H9 (cell line): ENCODE measurements at regions not wholly inside any gene's neighbourhood (a gene's known extent, or its start where the extent isn't known, plus 50 kb on each side); places are given as distances from the start of the nearest gene placed in this dataset.

Experiments
- DNase-seq: peaks from one replicate; pipeline ENCODE4 v3.0.0-alpha.2; 2017
- H2AFZ ChIP-seq: one replicate; pipeline ENCODE4 v1.6.1; 2013; ENCODE audit warnings: mild to moderate bottlenecking, low read length, control low read depth, moderate library complexity
- H2AK5ac ChIP-seq: 2 replicates; pipeline ENCODE4 v1.6.1; 2013; ENCODE audit warnings: low read length, control low read depth, mixed read lengths; ENCODE audit not compliant: insufficient read length
- H2BK120ac ChIP-seq: one replicate; pipeline ENCODE4 v1.6.1; 2013; ENCODE audit warnings: low read depth, mild to moderate bottlenecking, low read length, control low read depth, inconsistent platforms; ENCODE audit not compliant: poor library complexity, severe bottlenecking
- H2BK12ac ChIP-seq: 2 replicates; pipeline ENCODE4 v1.6.1; 2013; ENCODE audit warnings: low read length, control low read depth, mixed read lengths, low read depth; ENCODE audit not compliant: insufficient read length
- H2BK15ac ChIP-seq: 2 replicates; pipeline ENCODE4 v1.6.1; 2013; ENCODE audit warnings: low read depth, low read length, control low read depth
- H2BK20ac ChIP-seq: one replicate; pipeline ENCODE4 v1.6.1; 2013; ENCODE audit warnings: low read depth, mild to moderate bottlenecking, low read length, control low read depth, inconsistent platforms; ENCODE audit not compliant: poor library complexity, severe bottlenecking
- H2BK5ac ChIP-seq: 2 replicates; pipeline ENCODE4 v1.6.1; 2013; ENCODE audit warnings: low read length, control low read depth, mixed read lengths; ENCODE audit not compliant: insufficient read length
- H3K14ac ChIP-seq: 2 replicates; pipeline ENCODE4 v1.6.1; 2013; ENCODE audit warnings: low read length, control low read depth; ENCODE audit not compliant: insufficient read depth
- H3K18ac ChIP-seq: 2 replicates; pipeline ENCODE4 v1.6.1; 2013; ENCODE audit warnings: low read depth, mild to moderate bottlenecking, mixed read lengths, low read length, control low read depth; ENCODE audit not compliant: insufficient read length
- H3K23ac ChIP-seq: 2 replicates; pipeline ENCODE4 v1.6.1; 2013; ENCODE audit warnings: low read length, control low read depth, mixed read lengths, low read depth; ENCODE audit not compliant: insufficient read length
- H3K23me2 ChIP-seq: 2 replicates; pipeline ENCODE4 v1.6.1; 2013; ENCODE audit warnings: low read depth, mild to moderate bottlenecking, mixed read lengths, low read length, control low read depth; ENCODE audit not compliant: insufficient read length, poor library complexity, severe bottlenecking
- H3K27ac ChIP-seq: 2 replicates; pipeline ENCODE4 v1.5.1; 2013; ENCODE audit warnings: low read length, control low read depth, mixed read lengths, low read depth; ENCODE audit not compliant: insufficient read length
- H3K27me3 ChIP-seq: 2 replicates; pipeline ENCODE4 v1.6.1; 2013; ENCODE audit warnings: low read length, control low read depth, inconsistent platforms; ENCODE audit not compliant: insufficient read depth
- H3K4ac ChIP-seq: 2 replicates; pipeline ENCODE4 v1.6.1; 2013; ENCODE audit warnings: low read depth, mild to moderate bottlenecking, control low read depth, inconsistent platforms, low read length, moderate library complexity
- H3K4me1 ChIP-seq: 2 replicates; pipeline ENCODE4 v1.6.1; 2013; ENCODE audit warnings: low read length, control low read depth, inconsistent platforms; ENCODE audit not compliant: insufficient read depth
- H3K4me2 ChIP-seq: 2 replicates; pipeline ENCODE4 v1.6.1; 2013; ENCODE audit warnings: low read length, control low read depth, mixed read lengths; ENCODE audit not compliant: insufficient read length, insufficient read depth
- H3K56ac ChIP-seq: 2 replicates; pipeline ENCODE4 v1.6.1; 2013; ENCODE audit warnings: low read depth, mild to moderate bottlenecking, mixed read lengths, low read length, control low read depth; ENCODE audit not compliant: insufficient read length
- H3K79me1 ChIP-seq: 2 replicates; pipeline ENCODE4 v1.6.1; 2013; ENCODE audit warnings: low read depth, mild to moderate bottlenecking, moderate library complexity, low read length, control low read depth, inconsistent platforms; ENCODE audit not compliant: insufficient read depth, poor library complexity, severe bottlenecking
- H3K79me2 ChIP-seq: 2 replicates; pipeline ENCODE4 v1.6.1; 2013; ENCODE audit warnings: low read length, control low read depth, inconsistent platforms; ENCODE audit not compliant: insufficient read depth
- H3K9ac ChIP-seq: 2 replicates; pipeline ENCODE4 v1.6.1; 2013; ENCODE audit warnings: low read length, control low read depth, mixed read lengths; ENCODE audit not compliant: insufficient read length; ENCODE audit errors: extremely low read depth
- H3K9me3 ChIP-seq: one replicate; pipeline ENCODE4 v1.6.1; 2013; ENCODE audit warnings: low read depth, low read length, inconsistent platforms; ENCODE audit not compliant: control insufficient read depth
- H3T11ph ChIP-seq: one replicate; pipeline ENCODE4 v1.6.1; 2013; ENCODE audit warnings: mild to moderate bottlenecking, low read length, control low read depth, inconsistent platforms
- H4K20me1 ChIP-seq: one replicate; pipeline ENCODE4 v1.6.1; 2013; ENCODE audit not compliant: control insufficient read depth, insufficient read length, insufficient read depth
- H4K5ac ChIP-seq: 2 replicates; pipeline ENCODE4 v1.6.1; 2013; ENCODE audit warnings: low read depth, mild to moderate bottlenecking, mixed read lengths, low read length, control low read depth; ENCODE audit not compliant: insufficient read length
- H4K8ac ChIP-seq: replicated peaks from 2 replicates; pipeline ENCODE4 v1.6.1; 2013; ENCODE audit warnings: low read length, control low read depth, mixed read lengths, low read depth; ENCODE audit not compliant: insufficient read length
- H4K91ac ChIP-seq: 2 replicates; pipeline ENCODE4 v1.6.1; 2013; ENCODE audit warnings: low read depth, mild to moderate bottlenecking, moderate library complexity, mixed read lengths, low read length, control low read depth; ENCODE audit not compliant: insufficient read length
- H3K27ac Mint-ChIP-seq, 3 experiments: 2 replicates in 2 of 3; 3 replicates in 1 of 3; pipeline ENCODE4 v1.8.0; 2020 to 2021; ENCODE audit warnings: mixed read lengths in 3 of 3, mild to moderate bottlenecking in 1 of 3, moderate library complexity in 1 of 3
- H3K27me3 Mint-ChIP-seq: 2 replicates; pipeline ENCODE4 v1.8.0; 2021; ENCODE audit warnings: low read depth, mild to moderate bottlenecking, moderate library complexity, mixed read lengths
- H3K36me3 Mint-ChIP-seq, 3 experiments: 2 replicates in 2 of 3; 3 replicates in 1 of 3; pipeline ENCODE4 v1.8.0; 2020 to 2021; ENCODE audit warnings: low read depth in 3 of 3, mixed read lengths in 3 of 3; ENCODE audit not compliant: insufficient read depth in 1 of 3
- H3K4me1 Mint-ChIP-seq, 2 experiments: 2 replicates each; pipeline ENCODE4 v1.8.0; 2020; ENCODE audit warnings: mixed read lengths in 2 of 2
- H3K4me3 Mint-ChIP-seq, 2 experiments: 2 replicates in 1 of 2; 3 replicates in 1 of 2; pipeline ENCODE4 v1.8.0; 2020 to 2021; ENCODE audit warnings: mild to moderate bottlenecking in 2 of 2, mixed read lengths in 2 of 2, moderate library complexity in 1 of 2
- H3K9me3 Mint-ChIP-seq, 2 experiments: 2 replicates in 1 of 2; 3 replicates in 1 of 2; pipeline ENCODE4 v1.8.0; 2020; ENCODE audit warnings: mild to moderate bottlenecking in 2 of 2, mixed read lengths in 2 of 2, moderate library complexity in 1 of 2
- CTCF ChIP-seq: fragments of 200-600 bp; sonication (generic); conservative IDR thresholded peaks from 3 replicates; pipeline ENCODE4 v1.8.0; 2021; ENCODE audit warnings: antibody characterized with exemption, mild to moderate bottlenecking
- WGBS: extraction: QIAGEN DNeasy Blood & Tissue Kit; methylation state at CpG from one replicate; pipeline ENCODE4 v1.1.7; 2013; ENCODE audit warnings: missing lambda C conversion rate, low lambda C conversion rate, mixed read lengths; ENCODE audit not compliant: insufficient read length; ENCODE audit errors: extremely low coverage; 5-methylcytosine and 5-hydroxymethylcytosine counted together

- peaks cover 15% of the 10 kb centered on the region in 2 experiments for H3K4me1 Mint-ChIP-seq
- no peak overlapping the region for H2AFZ ChIP-seq
- H3K14ac ChIP-seq = peak overlapping the region; percentile 68; the same call in 1 of the 2 replicates
- no peaks in the 10 kb centered on the region for H3K27me3 ChIP-seq
- H2BK20ac ChIP-seq = no peak overlapping the region
- no peak for TF ChIP-seq CTCF
- H3K9me3 Mint-ChIP-seq = peaks cover 2 to 7% of the 10 kb centered on the region in 2 experiments; a peak in 4 of 5 replicates
- no peak overlapping the region for H2BK120ac ChIP-seq
- no peaks in the 10 kb centered on the region for H4K20me1 ChIP-seq
- H3K27ac Mint-ChIP-seq = no peak overlapping the region; a peak in 1 of 7 replicates
- H3K23ac ChIP-seq = no peak overlapping the region
- H2BK12ac ChIP-seq = no peak overlapping the region
- no peak overlapping the region for H3T11ph ChIP-seq
- H3K36me3 Mint-ChIP-seq = peaks cover 0 to 4% (median 0%) of the 10 kb centered on the region in 3 experiments; a peak in 4 of 7 replicates
- no peak overlapping the region for H3K4me2 ChIP-seq
- H3K4me1 ChIP-seq = no peaks in the 10 kb centered on the region; the same call in 1 of the 2 replicates
- no peak overlapping the region for H3K4me3 Mint-ChIP-seq
- H3K18ac ChIP-seq = no peak overlapping the region
- H4K91ac ChIP-seq = no peak overlapping the region
- no peak overlapping the region for H3K4ac ChIP-seq
- H3K27ac ChIP-seq = no peak overlapping the region
- H3K9me3 ChIP-seq = no peaks in the 10 kb centered on the region
- H3K79me1 ChIP-seq = no peaks in the 10 kb centered on the region
- no peak overlapping the region for H2AK5ac ChIP-seq
- no peak overlapping the region for H3K9ac ChIP-seq
- no peak overlapping the region for H2BK5ac ChIP-seq
- H3K23me2 ChIP-seq = no peaks in the 10 kb centered on the region
- DNase-seq = no peak
- no peak overlapping the region for H4K8ac ChIP-seq
- no peak overlapping the region for H3K56ac ChIP-seq
- no peaks in the 10 kb centered on the region for H3K79me2 ChIP-seq
- H4K5ac ChIP-seq = no peak overlapping the region
- H2BK15ac ChIP-seq = no peak overlapping the region
- H3K27me3 Mint-ChIP-seq = peaks cover 45% of the 10 kb centered on the region
- WGBS = no CpG with 5 or more reads among the region's 17 CpGs
Measured at GRCh38 chr22:49261616-49262015, 566.1 kb downstream of the BRD1 start.
